GM12892 (cell line): ENCODE measurements at regions not wholly inside any gene's neighbourhood (a gene's known extent, or its start where the extent isn't known, plus 50 kb on each side); places are given as distances from the start of the nearest gene placed in this dataset.
"Not testable (repeated sequence)": the region's sequence is repeated elsewhere in the genome, so short reads cannot be mapped to it uniquely, and the experiment has no call there.

Experiments used
- DNase-seq: peaks from one replicate; pipeline ENCODE4 v3.0.0; 2011; ENCODE audit not compliant: insufficient read length
- FAIRE-seq: peaks from 2 replicates; lab custom pipeline; 2011; peaks lifted over from hg19 to GRCh38; lab: Jason Lieb, UNC
- POLR2A ChIP-seq: IDR thresholded peaks from 2 replicates; pipeline ENCODE4 v1.6.1; 2011; ENCODE audit warnings: low read depth, low read length, control low read depth
- POLR2AphosphoS5 ChIP-seq: IDR thresholded peaks from 2 replicates; pipeline ENCODE4 v1.6.1; 2011; ENCODE audit warnings: low read depth, low read length, control low read depth
- TAF1 ChIP-seq: IDR thresholded peaks from 2 replicates; pipeline ENCODE4 v1.6.1; 2011; ENCODE audit warnings: low read depth, mild to moderate bottlenecking, control low read depth, low read length, borderline replicate concordance

DNA sequence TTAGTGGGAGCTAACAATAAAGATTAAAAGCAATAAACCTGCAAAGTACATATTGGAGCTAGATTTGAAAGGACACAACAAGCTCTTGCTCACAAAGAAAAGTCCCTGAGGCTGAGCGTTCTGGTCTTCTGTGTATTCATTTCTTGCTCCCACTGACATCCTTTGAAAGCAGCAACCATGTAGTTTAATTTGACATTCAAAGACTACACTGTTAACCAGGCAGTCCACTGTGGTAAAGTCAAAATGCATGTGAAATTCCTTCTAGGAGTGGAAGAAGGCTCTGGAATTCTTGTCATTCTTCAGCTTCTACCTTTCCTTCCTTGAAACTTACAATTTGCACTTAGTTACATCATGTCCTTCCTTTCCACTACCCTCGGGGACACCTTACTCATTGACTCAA is 480.7 kb downstream of the CSNK1G3 start:
- FAIRE-seq: no peak
- no peak for TF ChIP-seq TAF1
- no peak for TF ChIP-seq POLR2A
- TF ChIP-seq POLR2AphosphoS5: no peak
- DNase-seq: no peak

DNA sequence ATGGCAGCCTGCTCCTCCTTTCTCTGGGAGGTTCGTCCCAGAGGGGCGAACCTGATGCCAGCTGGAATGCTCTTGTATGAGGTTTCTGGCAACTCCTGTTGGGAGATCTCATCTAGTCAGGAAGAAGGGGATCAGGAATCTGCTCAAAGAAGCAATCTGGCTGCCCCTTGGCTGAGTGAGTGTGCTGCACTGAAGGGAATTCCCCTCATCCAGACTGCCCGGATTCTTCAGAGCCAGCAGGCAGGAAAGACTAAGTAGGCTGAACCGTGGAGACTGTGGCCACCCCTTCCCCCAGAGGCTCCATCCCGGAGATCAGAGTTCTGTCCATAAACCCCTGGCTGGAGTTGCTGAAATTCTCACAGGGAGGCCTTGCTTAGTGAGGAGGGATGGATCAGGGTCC is 476.0 kb downstream of the CSNK1G3 start:
- no peak for DNase-seq
- TF ChIP-seq TAF1 (no peak), POLR2A (no peak), POLR2AphosphoS5 (no peak)
- FAIRE-seq: no peak

- DNase-seq: no peak
- FAIRE-seq: no peak
- TF ChIP-seq TAF1: no peak
- TF ChIP-seq POLR2AphosphoS5: no peak
- TF ChIP-seq POLR2A: no peak
Measured at GRCh38 chr5:123976379-123977033, 464.5 kb downstream of the CSNK1G3 start.

DNA sequence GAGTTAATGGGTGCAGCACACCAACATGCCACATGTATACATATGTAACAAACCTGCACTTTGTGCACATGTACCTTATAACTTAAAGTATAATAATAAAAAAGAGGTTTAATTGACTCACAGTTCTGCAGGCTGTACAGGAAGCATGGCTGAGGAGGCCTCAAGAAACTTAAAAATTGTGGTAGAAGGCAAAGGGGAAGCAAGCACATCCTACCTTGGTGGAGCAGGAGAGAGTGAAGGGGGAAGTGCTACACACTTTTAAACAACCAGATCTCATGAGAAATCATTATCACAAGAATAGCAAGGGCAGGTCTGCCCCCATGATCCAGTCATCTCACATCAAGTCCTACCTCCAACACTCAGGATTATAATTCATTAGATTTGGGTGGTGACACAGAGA is 463.5 kb downstream of the CSNK1G3 start:
- not testable (repeated sequence) for DNase-seq, FAIRE-seq

- FAIRE-seq: no peak
- DNase-seq: no peak
- TF ChIP-seq POLR2AphosphoS5 (no peak), TAF1 (no peak), POLR2A (no peak)
Measured at GRCh38 chr5:123966781-123967180, 454.8 kb downstream of the CSNK1G3 start.

DNA sequence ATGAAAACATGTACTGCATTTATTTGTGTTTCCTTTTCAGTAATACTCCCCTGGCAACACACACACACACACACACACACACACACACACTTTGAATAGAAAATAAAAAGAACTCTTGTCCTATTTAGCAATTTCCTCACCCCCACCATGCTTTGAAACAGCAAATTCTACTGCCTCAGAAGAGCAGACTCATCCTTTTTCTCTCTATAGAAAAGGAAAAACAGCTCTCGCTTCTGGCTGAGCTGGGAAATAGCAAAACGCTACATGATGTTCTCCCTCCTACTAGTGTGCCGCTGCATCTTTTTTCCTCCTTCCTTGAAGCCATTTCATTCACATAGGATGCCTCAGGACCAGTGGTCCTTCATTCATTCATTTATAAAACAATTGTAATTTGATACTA is 453.6 kb downstream of the CSNK1G3 start:
- no peak for DNase-seq
- FAIRE-seq: no peak

GRCh38 chr5:123964884-123965283 is 452.9 kb downstream of the CSNK1G3 start:
- TF ChIP-seq POLR2A (no peak), TAF1 (no peak), POLR2AphosphoS5 (no peak)
- FAIRE-seq (no peak), DNase-seq (no peak)

More for the DNA sequence above, 453.6 kb downstream of the CSNK1G3 start:
- TF ChIP-seq POLR2AphosphoS5 (no peak), TAF1 (no peak), POLR2A (no peak)

DNA sequence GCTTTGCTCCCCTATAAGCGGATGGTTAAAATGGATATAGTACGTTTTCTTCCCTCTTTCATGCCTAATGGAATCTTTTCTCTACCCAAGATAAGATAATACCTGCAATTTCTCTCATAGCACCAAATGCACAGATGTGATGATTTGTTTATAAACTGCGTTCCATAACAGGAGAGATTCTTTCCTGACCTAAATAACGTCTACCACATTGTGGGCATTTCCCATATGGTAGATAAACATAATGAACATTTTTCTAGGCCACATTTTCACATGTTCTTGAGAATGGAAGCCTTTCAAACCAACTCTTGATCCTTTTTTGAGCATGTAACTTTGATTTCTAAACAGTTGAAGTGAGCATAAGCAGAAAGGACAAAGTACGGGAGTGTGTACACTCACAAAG is 448.5 kb downstream of the CSNK1G3 start:
- FAIRE-seq (no peak), DNase-seq (no peak)
- TF ChIP-seq POLR2A (no peak), POLR2AphosphoS5 (no peak), TAF1 (no peak)

GRCh38 chr5:123951582-123951977 is 439.6 kb downstream of the CSNK1G3 start:
- TF ChIP-seq TAF1 (no peak), POLR2A (no peak), POLR2AphosphoS5 (no peak)
- no peak for FAIRE-seq
- no peak for DNase-seq

DNA sequence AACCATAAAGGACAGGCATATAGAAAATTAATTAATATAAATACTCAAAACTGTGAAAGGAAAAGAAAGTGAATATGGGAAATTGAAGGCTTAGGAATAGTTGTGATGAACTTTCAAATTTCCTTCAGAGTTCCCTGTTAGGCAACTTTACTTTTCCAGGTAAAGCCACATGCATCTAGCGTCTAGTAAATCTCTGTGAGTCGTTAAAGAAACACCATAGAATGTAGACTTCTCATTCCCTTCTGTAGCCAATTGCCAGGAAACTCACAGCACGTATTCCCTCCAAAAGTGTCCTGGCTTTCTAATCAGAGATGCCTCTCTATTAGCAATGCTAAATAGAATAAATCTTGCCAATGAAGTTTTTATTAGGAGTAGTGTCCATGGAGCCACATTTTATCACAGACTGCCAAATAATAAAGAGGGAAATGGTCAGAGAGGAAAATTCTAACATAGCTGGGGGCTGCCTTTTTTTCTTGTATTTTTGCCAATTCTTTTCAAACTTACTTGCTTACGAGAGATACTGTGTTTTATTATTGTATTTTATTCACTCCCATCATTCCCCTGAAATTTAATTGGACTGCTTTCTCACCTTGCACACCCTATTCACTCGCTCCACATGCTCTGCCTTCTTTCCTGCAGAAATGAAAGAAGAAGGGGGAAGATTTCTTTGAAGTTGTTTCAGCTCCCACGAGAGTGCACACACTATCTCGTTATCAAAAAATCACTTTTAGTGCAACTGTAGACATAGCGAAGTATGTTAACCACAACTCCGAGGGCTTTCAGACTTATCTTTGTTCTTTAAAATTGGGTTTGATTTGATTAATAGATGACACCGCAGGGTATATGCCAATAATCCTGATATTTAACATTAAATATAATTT is 439.0 kb downstream of the CSNK1G3 start:
- DNase-seq: no peak
- TF ChIP-seq POLR2AphosphoS5: no peak
- no peak for TF ChIP-seq POLR2A
- TF ChIP-seq TAF1: no peak
- no peak for FAIRE-seq

- FAIRE-seq: no peak
- no peak for DNase-seq
- no peak for TF ChIP-seq POLR2A
- no peak for TF ChIP-seq POLR2AphosphoS5
- no peak for TF ChIP-seq TAF1
Measured at GRCh38 chr5:123949807-123950340, 437.9 kb downstream of the CSNK1G3 start.
